GM21786 (cell line): ENCODE measurements at regions not wholly inside any gene's neighbourhood (a gene's known extent, or its start where the extent isn't known, plus 50 kb on each side); places are given as distances from the start of the nearest gene placed in this dataset.
"Not testable (repeated sequence)": the region's sequence is repeated elsewhere in the genome, so short reads cannot be mapped to it uniquely, and the experiment has no call there.

Experiments
- ATAC-seq: cut with Tn5 transposase; IDR thresholded peaks from one replicate; pipeline ENCODE4 v1.9.1; 2021; ENCODE audit not compliant: unreplicated experiment

DNA sequence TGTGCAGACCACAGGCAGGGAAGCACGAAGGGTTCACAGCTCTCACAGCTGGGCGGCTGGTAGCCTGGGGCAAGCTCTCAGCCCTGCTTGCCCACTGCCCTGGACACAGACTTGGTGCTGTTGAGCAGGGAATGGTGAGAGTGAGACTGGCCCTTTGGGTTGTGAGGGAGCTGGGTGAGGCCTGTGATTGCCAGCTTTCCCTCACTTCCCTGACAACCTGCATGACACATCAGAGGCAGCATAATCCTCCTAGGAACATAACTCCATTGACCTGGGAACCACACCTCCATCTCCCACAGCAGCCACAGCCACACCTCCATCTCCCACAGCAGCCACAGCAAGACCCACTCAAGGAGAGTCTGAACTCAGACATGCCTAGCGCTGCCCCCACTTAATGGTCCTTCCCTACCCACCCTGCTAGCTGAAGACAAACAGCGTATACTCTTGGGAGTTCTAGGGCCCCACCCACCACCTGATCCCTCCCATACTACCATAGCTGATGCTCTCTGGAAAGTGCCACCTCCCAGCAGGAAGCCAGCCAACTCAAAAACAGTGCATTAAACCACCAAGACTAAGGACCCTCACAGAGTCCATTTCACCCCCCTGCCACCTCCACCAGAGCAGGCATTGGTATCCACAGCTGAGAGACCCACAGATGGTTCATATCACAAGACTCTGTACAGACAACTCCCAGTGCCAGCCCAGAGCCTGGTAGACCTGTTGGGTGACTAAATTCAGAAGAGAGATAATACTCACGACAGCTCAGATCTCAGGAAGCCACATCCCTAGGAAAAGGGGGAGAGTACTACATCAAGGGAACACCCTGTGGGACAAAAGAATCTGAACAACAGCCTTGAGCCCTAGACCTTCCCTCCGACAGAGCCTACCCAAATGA, 60.2 kb upstream of the PRSS3 start:
- ATAC-seq, result not testable (repeated sequence)

- no peak for ATAC-seq
Measured at GRCh38 chr9:33737811-33738606, 57.4 kb upstream of the PRSS3 start.

- no peak for ATAC-seq
Measured at GRCh38 chr9:33739398-33739797, 56.0 kb upstream of the PRSS3 start.

DNA sequence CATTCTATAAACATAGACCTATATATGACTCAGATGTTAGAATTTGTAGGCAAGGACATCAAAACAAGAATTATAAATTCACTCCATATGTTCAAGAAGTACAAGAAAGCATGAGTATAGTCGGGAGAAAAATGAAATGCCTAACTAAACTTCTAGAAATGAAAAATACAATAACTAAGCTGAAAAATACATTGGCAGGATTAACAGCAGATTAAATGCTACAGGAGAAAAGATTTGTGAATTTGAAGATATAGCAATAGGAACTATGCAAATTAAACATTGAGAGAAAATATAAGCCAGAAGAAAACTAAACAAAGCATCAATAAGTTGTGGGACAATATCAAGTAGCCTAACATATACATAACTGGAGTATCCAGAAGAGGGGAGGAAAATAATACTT, 55.3 kb upstream of the PRSS3 start:
- no peak for ATAC-seq

GRCh38 chr9:33740958-33741357, 54.4 kb upstream of the PRSS3 start:
- ATAC-seq, result not testable (repeated sequence)

GRCh38 chr9:33742051-33742450, 53.3 kb upstream of the PRSS3 start:
- no peak for ATAC-seq

DNA sequence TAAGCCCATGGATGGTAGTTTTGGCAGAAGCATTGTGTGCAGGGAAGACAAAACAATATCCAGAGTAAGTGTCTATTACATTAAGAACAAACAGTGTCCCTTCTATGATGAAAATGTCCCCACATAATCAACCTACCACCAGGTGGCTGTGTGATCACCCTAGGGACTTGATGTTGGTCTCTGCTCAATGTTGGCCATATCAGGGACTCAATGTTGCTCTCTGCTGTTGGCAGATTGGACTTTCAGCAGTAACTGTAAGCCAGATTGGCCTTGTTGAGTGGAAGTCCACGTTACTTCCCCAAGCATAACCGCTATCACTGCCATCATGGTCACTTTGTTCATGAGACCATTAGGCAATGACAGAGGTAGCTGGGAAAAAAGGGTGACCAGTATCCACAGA, 52.8 kb upstream of the PRSS3 start:
- ATAC-seq, result no peak
